Suprapubic skin (tissue), 4 donors: ENCODE measurements at regions not wholly inside any gene's neighbourhood (a gene's known extent, or its start where the extent isn't known, plus 50 kb on each side); places are given as distances from the start of the nearest gene placed in this dataset.

Experiments used
- POLR2A ChIP-seq, 2 donors: fragments of 450-650 bp; IDR thresholded peaks; one replicate each; pipeline ENCODE4 v1.6.1; 2017; ENCODE audit warnings: antibody characterized with exemption in 2 of 2, mild to moderate bottlenecking in 2 of 2, moderate library complexity in 2 of 2
- POLR2AphosphoS5 ChIP-seq, 3 donors: sonication (generic); formaldehyde crosslinking; IDR thresholded peaks; one replicate each; pipeline ENCODE4 v1.6.1; 2017; ENCODE audit warnings: antibody characterized with exemption in 3 of 3
- TF ChIP-seq, protein P1 (sequence below), 2 donors: fragments of 200-600 bp in 1 of 2; fragments of 450-650 bp in 1 of 2; sonication (generic) in 1 of 2; IDR thresholded peaks; one replicate each; pipeline ENCODE4 v1.5.1; 2016 to 2019; ENCODE audit warnings: antibody characterized with exemption in 2 of 2, mild to moderate bottlenecking in 1 of 2, moderate library complexity in 1 of 2

DNA sequence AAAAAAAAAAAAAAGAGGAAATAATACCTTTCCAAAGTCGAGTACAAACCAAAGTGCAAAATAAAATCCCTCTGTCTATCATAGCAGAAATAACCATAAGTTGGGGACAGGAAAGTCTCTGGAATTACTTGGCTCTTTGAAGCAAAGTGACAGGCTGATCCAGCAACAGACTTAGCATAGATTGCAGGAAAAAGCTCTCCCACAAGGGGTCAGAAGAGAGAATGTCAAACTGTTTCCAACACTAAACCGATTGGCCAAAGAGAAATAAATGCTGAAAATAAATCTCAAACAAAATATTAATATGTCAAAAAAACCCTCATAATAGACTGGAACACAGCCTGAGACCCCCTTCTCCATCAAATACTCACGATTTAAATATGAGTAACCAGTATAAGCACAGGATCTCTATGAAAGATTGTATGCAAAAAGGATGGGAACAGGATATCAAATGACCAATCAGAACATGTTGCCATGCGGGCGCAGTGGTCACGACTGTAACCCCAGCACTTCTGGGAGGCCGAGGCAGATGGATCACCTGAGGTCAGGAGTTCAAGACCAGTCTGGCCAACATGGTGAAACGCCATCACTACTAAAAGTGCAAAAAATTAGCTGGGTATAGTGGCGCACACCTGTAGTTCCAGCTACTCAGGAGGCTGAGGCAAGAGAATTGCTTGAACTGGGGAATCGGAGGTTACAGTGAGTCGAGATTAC is 1000.7 kb upstream of the LRRN3 start:
- TF ChIP-seq, protein P1, sequence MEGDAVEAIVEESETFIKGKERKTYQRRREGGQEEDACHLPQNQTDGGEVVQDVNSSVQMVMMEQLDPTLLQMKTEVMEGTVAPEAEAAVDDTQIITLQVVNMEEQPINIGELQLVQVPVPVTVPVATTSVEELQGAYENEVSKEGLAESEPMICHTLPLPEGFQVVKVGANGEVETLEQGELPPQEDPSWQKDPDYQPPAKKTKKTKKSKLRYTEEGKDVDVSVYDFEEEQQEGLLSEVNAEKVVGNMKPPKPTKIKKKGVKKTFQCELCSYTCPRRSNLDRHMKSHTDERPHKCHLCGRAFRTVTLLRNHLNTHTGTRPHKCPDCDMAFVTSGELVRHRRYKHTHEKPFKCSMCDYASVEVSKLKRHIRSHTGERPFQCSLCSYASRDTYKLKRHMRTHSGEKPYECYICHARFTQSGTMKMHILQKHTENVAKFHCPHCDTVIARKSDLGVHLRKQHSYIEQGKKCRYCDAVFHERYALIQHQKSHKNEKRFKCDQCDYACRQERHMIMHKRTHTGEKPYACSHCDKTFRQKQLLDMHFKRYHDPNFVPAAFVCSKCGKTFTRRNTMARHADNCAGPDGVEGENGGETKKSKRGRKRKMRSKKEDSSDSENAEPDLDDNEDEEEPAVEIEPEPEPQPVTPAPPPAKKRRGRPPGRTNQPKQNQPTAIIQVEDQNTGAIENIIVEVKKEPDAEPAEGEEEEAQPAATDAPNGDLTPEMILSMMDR (IDR thresholded peaks at IDR 0.05): peak in 1 of 2 donors; percentile 7
- TF ChIP-seq POLR2AphosphoS5 (IDR thresholded peaks at IDR 0.05) (no peak), POLR2A (IDR thresholded peaks at IDR 0.05) (no peak)
